IMR-90 (cell line): ENCODE measurements at regions not wholly inside any gene's neighbourhood (a gene's known extent, or its start where the extent isn't known, plus 50 kb on each side); places are given as distances from the start of the nearest gene placed in this dataset.

Source experiments
- ATAC-seq: fragments of 200-7000 bp; cut with Tn5 transposase; 2 replicates; pipeline ENCODE4 v1.9.1; 2020; ENCODE audit warnings: low read depth, mild to moderate bottlenecking, moderate library complexity
- BruUV-seq: library from RNA; stranded (reverse); fragments of 400-500 nt; replicated peaks from 2 replicates; lab custom pipeline; 2021; lab: Mats Ljungman, UMichigan
- CTCF ChIA-PET: fragments of 300-600 bp; formaldehyde crosslinking; extraction: SDS; loops from one replicate; lab custom pipeline; 2021; ENCODE audit warnings: antibody characterized with exemption; lab: Yijun Ruan, JAX
- POLR2A ChIA-PET: fragments of 300-600 bp; sonication (Branson Sonifier 250); formaldehyde crosslinking; loops from one replicate; lab custom pipeline; 2022; ENCODE audit warnings: antibody characterized with exemption; ENCODE audit not compliant: unreplicated experiment; lab: Charles Lee
- DNase-seq: peaks from one replicate; pipeline ENCODE4 v3.0.0; 2013
- H2AFZ ChIP-seq: replicated peaks from 2 replicates; pipeline ENCODE3; 2013; ENCODE audit warnings: low read length, mild to moderate bottlenecking; ENCODE audit not compliant: poor library complexity
- H2AK5ac ChIP-seq: 2 replicates; pipeline ENCODE4 v1.6.1; 2013; ENCODE audit warnings: low read depth, low read length, inconsistent platforms
- H2AK9ac ChIP-seq: replicated peaks from 2 replicates; pipeline ENCODE3; 2013; ENCODE audit warnings: mild to moderate bottlenecking, low read depth, low read length, moderate library complexity; ENCODE audit not compliant: poor library complexity
- H2BK120ac ChIP-seq: 2 replicates; pipeline ENCODE4 v1.6.1; 2013; ENCODE audit warnings: low read depth, low read length, inconsistent platforms
- H2BK15ac ChIP-seq: 3 replicates; pipeline ENCODE4 v1.6.1; 2013; ENCODE audit warnings: low read depth, low read length, inconsistent platforms
- H2BK20ac ChIP-seq: 2 replicates; pipeline ENCODE4 v1.6.1; 2013; ENCODE audit warnings: low read depth, mild to moderate bottlenecking, inconsistent platforms, low read length, moderate library complexity
- H2BK5ac ChIP-seq: 2 replicates; pipeline ENCODE4 v1.6.1; 2013; ENCODE audit warnings: mild to moderate bottlenecking, low read depth, low read length, inconsistent platforms; ENCODE audit not compliant: poor library complexity, severe bottlenecking
- H3K14ac ChIP-seq: replicated peaks from 2 replicates; pipeline ENCODE4 v1.6.1; 2013; ENCODE audit warnings: low read depth, low read length, inconsistent platforms
- H3K18ac ChIP-seq: 2 replicates; pipeline ENCODE4 v1.6.1; 2013; ENCODE audit warnings: low read depth, low read length, control low read depth
- H3K23ac ChIP-seq: 2 replicates; pipeline ENCODE4 v1.6.1; 2013; ENCODE audit warnings: low read depth, low read length, inconsistent platforms
- H3K27ac ChIP-seq: 2 replicates; pipeline ENCODE4 v1.5.1; 2013; ENCODE audit warnings: mild to moderate bottlenecking, control low read depth, low read length; ENCODE audit not compliant: insufficient read depth
- H3K27me3 ChIP-seq: 2 replicates; pipeline ENCODE4 v1.6.1; 2013; ENCODE audit warnings: low read length; ENCODE audit not compliant: control insufficient read depth, insufficient read depth
- H3K36me3 ChIP-seq: 2 replicates; pipeline ENCODE4 v1.6.1; 2013; ENCODE audit warnings: low read length, mixed read lengths; ENCODE audit not compliant: control insufficient read depth, insufficient read depth
- H3K4ac ChIP-seq: 2 replicates; pipeline ENCODE4 v1.6.1; 2013; ENCODE audit warnings: low read depth, low read length, inconsistent platforms
- H3K4me1 ChIP-seq: 2 replicates; pipeline ENCODE4 v1.6.1; 2013; ENCODE audit warnings: low read length, mixed read lengths; ENCODE audit not compliant: control insufficient read depth, insufficient read depth
- H3K4me2 ChIP-seq: 2 replicates; pipeline ENCODE4 v1.6.1; 2013; ENCODE audit warnings: low read depth, mild to moderate bottlenecking, control low read depth, low read length, moderate library complexity
- H3K4me3 ChIP-seq: 2 replicates; pipeline ENCODE4 v1.5.1; 2013; ENCODE audit warnings: low read depth, mild to moderate bottlenecking, control low read depth, low read length, moderate library complexity; ENCODE audit not compliant: insufficient read depth
- H3K56ac ChIP-seq: 2 replicates; pipeline ENCODE4 v1.6.1; 2013; ENCODE audit warnings: low read length, inconsistent platforms; ENCODE audit not compliant: insufficient read depth; ENCODE audit errors: extremely low read depth
- H3K79me1 ChIP-seq, 2 experiments: 2 replicates each; pipeline ENCODE4 v1.6.1; 2013; ENCODE audit warnings: low read length in 2 of 2, inconsistent platforms in 1 of 2, low read depth in 1 of 2
- H3K9ac ChIP-seq: 2 replicates; pipeline ENCODE4 v1.6.1; 2013; ENCODE audit warnings: low read depth, low read length, control low read depth
- H3K9me1 ChIP-seq: 2 replicates; pipeline ENCODE4 v1.6.1; 2013; ENCODE audit warnings: low read length, inconsistent platforms; ENCODE audit not compliant: insufficient read depth
- H3K9me3 ChIP-seq: 2 replicates; pipeline ENCODE4 v1.6.1; 2013; ENCODE audit warnings: low read length; ENCODE audit not compliant: control insufficient read depth, insufficient read depth
- H4K20me1 ChIP-seq: 2 replicates; pipeline ENCODE4 v1.6.1; 2013; ENCODE audit warnings: low read length, inconsistent platforms; ENCODE audit not compliant: insufficient read depth
- H4K5ac ChIP-seq: 2 replicates; pipeline ENCODE4 v1.6.1; 2013; ENCODE audit warnings: mild to moderate bottlenecking, low read depth, low read length, control low read depth
- H4K8ac ChIP-seq, 2 experiments: 2 replicates each; pipeline ENCODE4 v1.6.1; 2013; ENCODE audit warnings: low read depth in 2 of 2, low read length in 2 of 2, control low read depth in 1 of 2, inconsistent platforms in 1 of 2
- H4K91ac ChIP-seq: 2 replicates; pipeline ENCODE4 v1.6.1; 2013; ENCODE audit warnings: low read depth, low read length, inconsistent platforms; ENCODE audit not compliant: insufficient read depth
- BHLHE40 ChIP-seq: fragments of 150-350 bp; IDR thresholded peaks from 2 replicates; pipeline ENCODE4 v1.6.1; 2016; ENCODE audit warnings: mild to moderate bottlenecking, low read depth, low read length
- CEBPB ChIP-seq: IDR thresholded peaks from 2 replicates; pipeline ENCODE4 v1.6.1; 2012; ENCODE audit warnings: low read depth, low read length, improper control_type of control experiment
- CHD1 ChIP-seq: IDR thresholded peaks from 2 replicates; pipeline ENCODE4 v1.6.1; 2012; ENCODE audit warnings: low read depth, low read length, improper control_type of control experiment
- ELK1 ChIP-seq: fragments of 150-350 bp; IDR thresholded peaks from 2 replicates; pipeline ENCODE4 v1.6.1; 2016; ENCODE audit warnings: low read depth, mild to moderate bottlenecking, low read length, moderate library complexity, borderline replicate concordance
- FOS ChIP-seq: fragments of 150-350 bp; IDR thresholded peaks from 2 replicates; pipeline ENCODE4 v1.6.1; 2016; ENCODE audit warnings: low read depth, low read length
- MAFK ChIP-seq: IDR thresholded peaks from 2 replicates; pipeline ENCODE4 v1.6.1; 2012; ENCODE audit warnings: low read depth, low read length, improper control_type of control experiment
- MAZ ChIP-seq: IDR thresholded peaks from 2 replicates; pipeline ENCODE4 v1.6.1; 2012; ENCODE audit warnings: low read depth, mild to moderate bottlenecking, low read length, improper control_type of control experiment, moderate library complexity, borderline replicate concordance
- MXI1 ChIP-seq: IDR thresholded peaks from 2 replicates; pipeline ENCODE4 v1.6.1; 2012; ENCODE audit warnings: low read depth, mild to moderate bottlenecking, low read length, moderate library complexity, borderline replicate concordance
- NFE2L2 ChIP-seq: fragments of 150-350 bp; IDR thresholded peaks from 2 replicates; pipeline ENCODE4 v1.6.1; 2016; ENCODE audit warnings: low read depth, mild to moderate bottlenecking, low read length
- POLR2A ChIP-seq: IDR thresholded peaks from 2 replicates; pipeline ENCODE4 v1.6.1; 2012; ENCODE audit warnings: mild to moderate bottlenecking, low read depth, low read length
- RAD21 ChIP-seq: IDR thresholded peaks from 2 replicates; pipeline ENCODE4 v1.6.1; 2012; ENCODE audit warnings: low read length, improper control_type of control experiment
- RCOR1 ChIP-seq: IDR thresholded peaks from 2 replicates; pipeline ENCODE4 v1.6.1; 2012; ENCODE audit warnings: mild to moderate bottlenecking, low read length, improper control_type of control experiment; ENCODE audit not compliant: insufficient replicate concordance
- RFX5 ChIP-seq: IDR thresholded peaks from 2 replicates; pipeline ENCODE4 v1.8.0; 2012; ENCODE audit warnings: low read depth, mild to moderate bottlenecking, low read length, moderate library complexity
- SMC3 ChIP-seq: fragments of 150-350 bp; IDR thresholded peaks from 2 replicates; pipeline ENCODE4 v1.6.1; 2016; ENCODE audit warnings: low read depth, mild to moderate bottlenecking, antibody characterized with exemption, low read length, moderate library complexity
- WGBS, 2 experiments: methylation state at CpG; one replicate each; pipeline versions ENCODE4 v1.1.5 to v1.1.7; 2013; ENCODE audit warnings: missing lambda C conversion rate in 2 of 2; ENCODE audit not compliant: insufficient read length in 1 of 2; ENCODE audit errors: extremely low coverage in 2 of 2; 5-methylcytosine and 5-hydroxymethylcytosine counted together
- dilution Hi-C: fragments of 300-500 bp; cut with HindIII; formaldehyde crosslinking; loops from one replicate; pipeline ENCODE4 v1.14.3; 2018; ENCODE audit warnings: low sequenced_read_pairs; ENCODE audit not compliant: unreplicated experiment
- in situ Hi-C: fragments of 300-500 bp; cut with MboI; formaldehyde crosslinking; loops from 3 replicates; pipeline ENCODE4 v1.14.3; 2019; ENCODE audit warnings: low sequenced_read_pairs, inconsistent platforms, mixed read lengths
- intact Hi-C: fragments of 100-400 bp; cut with micrococcal nuclease; formaldehyde crosslinking; loops from 2 replicates; pipeline ENCODE4 v1.10.0; 2022
- TF ChIP-seq, protein P1 (sequence below): conservative IDR thresholded peaks from 2 replicates; pipeline ENCODE4 v1.5.1; 2012; ENCODE audit warnings: mild to moderate bottlenecking, low read depth, low read length, improper control_type of control experiment
- TF ChIP-seq, protein P2 (sequence below): fragments of 150-350 bp; IDR thresholded peaks from 2 replicates; pipeline ENCODE4 v1.6.1; 2017; ENCODE audit warnings: mild to moderate bottlenecking, antibody characterized with exemption, low read length, low read depth

DNA sequence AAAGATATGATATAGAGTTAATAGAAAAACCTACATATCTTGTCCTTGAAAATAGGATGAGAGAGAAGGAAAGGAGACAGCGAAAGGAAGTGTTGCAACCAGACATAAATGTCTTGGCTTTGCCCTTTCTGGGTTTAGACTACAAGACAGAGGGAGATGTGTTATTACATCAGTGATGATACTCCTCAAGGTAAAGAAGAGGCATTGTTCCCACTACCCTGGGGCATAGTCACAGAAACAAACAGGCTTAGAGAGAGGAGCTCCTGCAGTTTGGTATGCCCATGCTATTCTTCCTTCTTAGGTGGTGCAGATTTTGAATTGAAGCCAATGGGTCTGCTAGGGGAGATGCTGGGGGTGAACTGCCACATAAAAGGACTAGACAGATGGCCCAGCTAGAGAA, 166.8 kb upstream of the RFX3 start:
- in situ Hi-C loops: no loop called here
- no peak for DNase-seq
- H3K4me3 ChIP-seq: no peak overlapping the region
- dilution Hi-C loops: no loop called here
- H3K79me1 ChIP-seq: no peaks in the 10 kb centered on the region
- H2BK5ac ChIP-seq: no peak overlapping the region
- H3K14ac ChIP-seq: no peak overlapping the region
- no peak overlapping the region for H3K4me2 ChIP-seq
- H3K18ac ChIP-seq: no peak overlapping the region
- H3K27ac ChIP-seq: no peak overlapping the region
- no peak overlapping the region for H3K9ac ChIP-seq
- no peaks in the 10 kb centered on the region for H3K9me1 ChIP-seq
- WGBS, 2 experiments: no CpG with 5 or more reads among the region's 1 CpG
- H4K8ac ChIP-seq: no peak overlapping the region
- no peaks in the 10 kb centered on the region for H4K20me1 ChIP-seq
- POLR2A ChIA-PET: interaction anchor here (0.7 kb wide), 1 partner anchor 332 kb away, joined by 3 read pairs; no protein-coding TSS in a partner anchor
- BruUV-seq: no TSS peak
- no peak overlapping the region for H2BK15ac ChIP-seq
- TF ChIP-seq MAZ (no peak), RFX5 (no peak), POLR2A (no peak), MXI1 (no peak), ELK1 (no peak), RCOR1 (no peak), BHLHE40 (no peak), CEBPB (no peak), CHD1 (no peak), MAFK (no peak), SMC3 (no peak), FOS (no peak), RAD21 (no peak), NFE2L2 (no peak)
- TF ChIP-seq, protein P1, sequence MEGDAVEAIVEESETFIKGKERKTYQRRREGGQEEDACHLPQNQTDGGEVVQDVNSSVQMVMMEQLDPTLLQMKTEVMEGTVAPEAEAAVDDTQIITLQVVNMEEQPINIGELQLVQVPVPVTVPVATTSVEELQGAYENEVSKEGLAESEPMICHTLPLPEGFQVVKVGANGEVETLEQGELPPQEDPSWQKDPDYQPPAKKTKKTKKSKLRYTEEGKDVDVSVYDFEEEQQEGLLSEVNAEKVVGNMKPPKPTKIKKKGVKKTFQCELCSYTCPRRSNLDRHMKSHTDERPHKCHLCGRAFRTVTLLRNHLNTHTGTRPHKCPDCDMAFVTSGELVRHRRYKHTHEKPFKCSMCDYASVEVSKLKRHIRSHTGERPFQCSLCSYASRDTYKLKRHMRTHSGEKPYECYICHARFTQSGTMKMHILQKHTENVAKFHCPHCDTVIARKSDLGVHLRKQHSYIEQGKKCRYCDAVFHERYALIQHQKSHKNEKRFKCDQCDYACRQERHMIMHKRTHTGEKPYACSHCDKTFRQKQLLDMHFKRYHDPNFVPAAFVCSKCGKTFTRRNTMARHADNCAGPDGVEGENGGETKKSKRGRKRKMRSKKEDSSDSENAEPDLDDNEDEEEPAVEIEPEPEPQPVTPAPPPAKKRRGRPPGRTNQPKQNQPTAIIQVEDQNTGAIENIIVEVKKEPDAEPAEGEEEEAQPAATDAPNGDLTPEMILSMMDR: no peak
- TF ChIP-seq, protein P2, sequence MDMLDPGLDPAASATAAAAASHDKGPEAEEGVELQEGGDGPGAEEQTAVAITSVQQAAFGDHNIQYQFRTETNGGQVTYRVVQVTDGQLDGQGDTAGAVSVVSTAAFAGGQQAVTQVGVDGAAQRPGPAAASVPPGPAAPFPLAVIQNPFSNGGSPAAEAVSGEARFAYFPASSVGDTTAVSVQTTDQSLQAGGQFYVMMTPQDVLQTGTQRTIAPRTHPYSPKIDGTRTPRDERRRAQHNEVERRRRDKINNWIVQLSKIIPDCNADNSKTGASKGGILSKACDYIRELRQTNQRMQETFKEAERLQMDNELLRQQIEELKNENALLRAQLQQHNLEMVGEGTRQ: no peak
- no peak overlapping the region for H4K91ac ChIP-seq
- CTCF ChIA-PET: no interaction called here
- no peaks in the 10 kb centered on the region for H3K36me3 ChIP-seq
- H2AK9ac ChIP-seq: no peak overlapping the region
- no peak overlapping the region for H2BK20ac ChIP-seq
- H4K5ac ChIP-seq: no peak overlapping the region
- ATAC-seq: no peak
- intact Hi-C loops: no loop called here
- no peak overlapping the region for H3K56ac ChIP-seq
- no peak overlapping the region for H2BK120ac ChIP-seq
- no peak overlapping the region for H2AK5ac ChIP-seq
- no peak overlapping the region for H3K4ac ChIP-seq
- no peaks in the 10 kb centered on the region for H3K9me3 ChIP-seq
- no peaks in the 10 kb centered on the region for H3K4me1 ChIP-seq
- no peak overlapping the region for H2AFZ ChIP-seq
- peaks cover 6% of the 10 kb centered on the region for H3K27me3 ChIP-seq
- H3K23ac ChIP-seq: no peak overlapping the region
